ENCODE measurements at regions not wholly inside any gene's neighbourhood (a gene's known extent, or its start where the extent isn't known, plus 50 kb on each side); places are given as distances from the start of the nearest gene placed in this dataset.
"Not testable (repeated sequence)": the region's sequence is repeated elsewhere in the genome, so short reads cannot be mapped to it uniquely, and the experiment has no call there.

DNA sequence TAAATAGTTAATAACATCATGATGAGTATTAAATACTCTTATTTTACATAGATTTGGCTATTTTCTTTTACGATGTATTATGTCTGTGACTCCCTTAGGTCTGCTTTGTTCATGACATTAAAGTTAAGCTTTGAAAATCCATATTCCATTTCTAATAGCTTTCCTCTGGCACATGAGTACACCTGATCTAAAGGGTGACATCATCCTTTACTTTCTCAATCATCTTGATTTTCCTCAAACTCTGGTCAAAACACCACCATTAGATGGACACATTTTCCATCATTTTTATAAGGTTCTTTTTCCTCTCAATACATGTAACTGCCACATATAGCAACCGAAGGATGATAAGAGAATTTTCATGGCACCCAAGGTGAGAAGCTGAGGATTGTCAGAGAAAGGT lies 54.3 kb upstream of the BDP1 start:
- H3K36me3 ChIP-seq; H3K9me3 ChIP-seq; H3K4me1 ChIP-seq; ATAC-seq; H3K4me3 ChIP-seq; H3K27ac ChIP-seq; DNase-seq; H3K27me3 ChIP-seq; intact Hi-C loops (cut with DNase I; ENCODE audit: low total_unique reads); in situ Hi-C loops (cut with MboI; ENCODE audit: low sequenced_read_pairs in 4 of 4): not testable (repeated sequence)

DNA sequence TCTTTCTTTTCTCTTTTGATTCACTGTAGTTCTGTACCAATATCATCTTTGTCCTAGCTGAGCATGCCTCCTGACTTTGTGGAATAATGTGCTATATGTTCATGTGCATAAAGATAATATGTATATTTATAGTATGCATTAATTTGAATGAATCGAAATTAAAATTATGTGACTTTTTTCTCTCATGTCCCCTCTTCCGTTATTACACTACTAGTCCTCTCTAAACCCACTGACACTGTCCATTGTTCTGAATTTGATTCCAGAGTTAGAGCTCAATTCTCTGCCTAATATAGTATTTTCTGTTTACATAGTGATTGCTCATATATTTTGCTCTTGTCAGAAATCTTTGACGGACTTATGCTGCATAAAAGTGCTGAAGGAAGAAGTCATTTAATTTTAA lies 53.9 kb upstream of the BDP1 start:
- H3K4me1 ChIP-seq; intact Hi-C loops (cut with DNase I; ENCODE audit: low total_unique reads); H3K36me3 ChIP-seq; H3K27ac ChIP-seq; ATAC-seq; H3K9me3 ChIP-seq; in situ Hi-C loops (cut with MboI; ENCODE audit: low sequenced_read_pairs in 4 of 4); H3K27me3 ChIP-seq; H3K4me3 ChIP-seq; DNase-seq: not testable (repeated sequence)

DNA sequence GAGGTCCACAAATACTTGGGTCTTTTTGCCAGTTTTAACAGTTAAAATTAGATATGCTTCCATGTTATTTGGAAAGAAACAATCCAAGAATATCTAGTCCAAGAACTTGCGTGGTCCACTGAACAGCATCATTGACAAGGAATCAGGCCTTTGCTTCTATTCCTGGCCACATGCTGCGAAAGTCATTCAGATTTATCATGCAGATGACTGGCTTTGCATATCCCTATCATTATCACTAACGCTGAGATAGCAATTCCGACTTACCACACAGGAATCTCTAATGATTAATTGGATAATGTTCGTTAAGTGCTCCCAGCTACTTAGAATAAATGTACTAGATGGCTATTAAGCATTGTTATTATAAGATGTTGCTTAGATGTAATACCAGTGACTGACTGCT lies 51.0 kb upstream of the BDP1 start:
- H3K27me3 ChIP-seq; H3K4me1 ChIP-seq; in situ Hi-C loops (cut with MboI; ENCODE audit: low sequenced_read_pairs in 4 of 4); H3K27ac ChIP-seq; H3K36me3 ChIP-seq; H3K9me3 ChIP-seq; ATAC-seq; DNase-seq; H3K4me3 ChIP-seq; intact Hi-C loops (cut with DNase I; ENCODE audit: low total_unique reads): not testable (repeated sequence)

DNA sequence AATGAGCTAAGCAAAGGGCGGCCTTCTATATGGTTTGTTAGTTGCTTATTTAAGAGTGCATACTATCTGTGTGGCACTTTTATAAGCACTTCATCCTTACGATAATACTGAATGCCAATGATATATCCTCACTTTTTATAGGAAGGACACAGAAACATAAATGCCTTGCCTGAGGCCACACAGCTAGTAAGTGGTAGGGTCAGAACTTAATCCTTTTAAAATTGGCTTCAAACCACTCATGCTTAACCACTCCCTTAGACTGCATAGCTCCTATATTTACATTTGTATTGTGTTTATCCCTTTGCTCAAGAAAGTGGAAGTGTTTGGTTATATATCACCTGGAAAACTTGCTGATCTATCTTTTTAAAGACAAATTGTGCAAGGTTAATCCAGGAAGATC lies 50.5 kb upstream of the BDP1 start:
- ATAC-seq; DNase-seq; H3K27ac ChIP-seq; H3K4me1 ChIP-seq; H3K9me3 ChIP-seq; H3K27me3 ChIP-seq; H3K4me3 ChIP-seq; intact Hi-C loops (cut with DNase I; ENCODE audit: low total_unique reads); H3K36me3 ChIP-seq; in situ Hi-C loops (cut with MboI; ENCODE audit: low sequenced_read_pairs in 4 of 4): not testable (repeated sequence)

Measured in gastrocnemius medialis (tissue), 4 donors.